ENCODE measurements at regions not wholly inside any gene's neighbourhood (a gene's known extent, or its start where the extent isn't known, plus 50 kb on each side); places are given as distances from the start of the nearest gene placed in this dataset.

GRCh38 chr18:40841467-40841866, 1113.6 kb upstream of the PIK3C3 start:
- TF ChIP-seq CTCF (IDR thresholded peaks at IDR 0.05; ENCODE audit: low read length) (no peak), EZH2 (IDR thresholded peaks at IDR 0.05; ENCODE audit: borderline replicate concordance, low read length) (no peak)
